ENCODE measurements at regions not wholly inside any gene's neighbourhood (a gene's known extent, or its start where the extent isn't known, plus 50 kb on each side); places are given as distances from the start of the nearest gene placed in this dataset.
A peak's percentile ranks its signal among the peaks of the same experiment; 100 is the strongest.

- DNase-seq = no peak
Measured at GRCh38 chr21:15405214-15405613, 324.6 kb upstream of the USP25 start.

- DNase-seq = no peak
Measured at GRCh38 chr21:15406791-15407190, 323.0 kb upstream of the USP25 start.

GRCh38 chr21:15407585-15407984 is 322.2 kb upstream of the USP25 start:
- DNase-seq = no peak

- no peak for DNase-seq
Measured at GRCh38 chr21:15408089-15408488, 321.7 kb upstream of the USP25 start.

- no peak for DNase-seq
Measured at GRCh38 chr21:15409031-15409430, 320.8 kb upstream of the USP25 start.

- no peak for DNase-seq
Measured at GRCh38 chr21:15410853-15411252, 318.9 kb upstream of the USP25 start.

- DNase-seq = peak; percentile 90
Measured at GRCh38 chr21:15414057-15414456, 315.7 kb upstream of the USP25 start.

GRCh38 chr21:15415541-15416261 is 314.1 kb upstream of the USP25 start:
- no peak for DNase-seq

- no peak for DNase-seq
Measured at GRCh38 chr21:15421441-15421881, 308.3 kb upstream of the USP25 start.

- no peak for DNase-seq
Measured at GRCh38 chr21:15421947-15422346, 307.8 kb upstream of the USP25 start.

GRCh38 chr21:15422783-15423182 is 307.0 kb upstream of the USP25 start:
- no peak for DNase-seq

- no peak for DNase-seq
Measured at GRCh38 chr21:15423676-15424445, 305.9 kb upstream of the USP25 start.

- no peak for DNase-seq
Measured at GRCh38 chr21:15425049-15425448, 304.7 kb upstream of the USP25 start.

GRCh38 chr21:15430023-15430422 is 299.8 kb upstream of the USP25 start:
- no peak for DNase-seq

- DNase-seq = no peak
Measured at GRCh38 chr21:15430577-15430976, 299.2 kb upstream of the USP25 start.

- no peak for DNase-seq
Measured at GRCh38 chr21:15431053-15431452, 298.7 kb upstream of the USP25 start.

- no peak for DNase-seq
Measured at GRCh38 chr21:15433091-15433490, 296.7 kb upstream of the USP25 start.

- DNase-seq = no peak
Measured at GRCh38 chr21:15434163-15434905, 295.4 kb upstream of the USP25 start.

GRCh38 chr21:15436031-15436430 is 293.8 kb upstream of the USP25 start:
- DNase-seq = no peak

- peak; percentile 39 for DNase-seq
Measured at GRCh38 chr21:15437883-15438282, 291.9 kb upstream of the USP25 start.

- DNase-seq = no peak
Measured at GRCh38 chr21:15439726-15440125, 290.1 kb upstream of the USP25 start.

GRCh38 chr21:15441060-15441493 is 288.7 kb upstream of the USP25 start:
- DNase-seq = no peak

GRCh38 chr21:15441992-15442391 is 287.8 kb upstream of the USP25 start:
- no peak for DNase-seq

All from suppressor macrophage treated with lipopolysaccharide for 4 hours (primary cell).